H1 (cell line): ENCODE measurements at regions not wholly inside any gene's neighbourhood (a gene's known extent, or its start where the extent isn't known, plus 50 kb on each side); places are given as distances from the start of the nearest gene placed in this dataset.
A peak's percentile ranks its signal among the peaks of the same experiment; 100 is the strongest.

Source experiments
- ATF3 ChIP-seq: IDR thresholded peaks from 2 replicates; pipeline ENCODE4 v1.6.1; 2011; ENCODE audit warnings: low read depth, mild to moderate bottlenecking, low read length; ENCODE audit not compliant: insufficient read depth
- BRCA1 ChIP-seq: IDR thresholded peaks from 2 replicates; pipeline ENCODE4 v1.6.1; 2012; ENCODE audit warnings: low read depth, low read length, improper control_type of control experiment
- CTCF ChIP-seq, 3 experiments: IDR thresholded peaks; 1 replicate in 2 of 3; 2 replicates in 1 of 3; pipeline versions ENCODE4 v1.5.1 to v1.6.1; 2011; ENCODE audit warnings: low read length in 3 of 3, mild to moderate bottlenecking in 3 of 3, inconsistent platforms in 2 of 3, low read depth in 1 of 3, moderate library complexity in 1 of 3; ENCODE audit not compliant: insufficient read depth in 1 of 3; ENCODE audit errors: control extremely low read depth in 1 of 3
- EP300 ChIP-seq, 2 experiments: IDR thresholded peaks; 1 replicate in 1 of 2; 2 replicates in 1 of 2; pipeline ENCODE4 v1.6.1; 2011 to 2012; ENCODE audit warnings: low read depth in 2 of 2, low read length in 2 of 2, mild to moderate bottlenecking in 2 of 2, borderline replicate concordance in 1 of 2, inconsistent platforms in 1 of 2, moderate library complexity in 1 of 2
- EZH2 ChIP-seq: fragments of 200-600 bp; sonication (generic); IDR thresholded peaks from 2 replicates; pipeline ENCODE4 v1.7.1; 2012; ENCODE audit warnings: low read depth, mild to moderate bottlenecking, moderate library complexity, low read length, inconsistent platforms; ENCODE audit not compliant: severe bottlenecking
- POLR2A ChIP-seq, 2 experiments: IDR thresholded peaks; 1 replicate in 1 of 2; 2 replicates in 1 of 2; pipeline ENCODE4 v1.6.1; 2011; ENCODE audit warnings: low read depth in 2 of 2, low read length in 2 of 2, mild to moderate bottlenecking in 2 of 2; ENCODE audit errors: control extremely low read depth in 1 of 2
- RAD21 ChIP-seq, 2 experiments: IDR thresholded peaks in 1 of 2; conservative IDR thresholded peaks in 1 of 2; 2 replicates each; pipeline ENCODE4 v1.6.1; 2011; ENCODE audit warnings: low read depth in 2 of 2, low read length in 2 of 2, improper control_type of control experiment in 1 of 2, inconsistent platforms in 1 of 2, mild to moderate bottlenecking in 1 of 2, moderate library complexity in 1 of 2
- RXRA ChIP-seq: IDR thresholded peaks from 2 replicates; pipeline ENCODE4 v1.6.1; 2011; ENCODE audit warnings: low read depth, mild to moderate bottlenecking, low read length, moderate library complexity; ENCODE audit not compliant: insufficient read depth
- SIN3A ChIP-seq, 2 experiments: IDR thresholded peaks in 1 of 2; conservative IDR thresholded peaks in 1 of 2; 2 replicates each; pipeline ENCODE4 v1.6.1; 2011 to 2012; ENCODE audit warnings: low read length in 2 of 2, improper control_type of control experiment in 1 of 2, low read depth in 1 of 2, mild to moderate bottlenecking in 1 of 2
- USF2 ChIP-seq: IDR thresholded peaks from 2 replicates; pipeline ENCODE4 v1.6.1; 2011; ENCODE audit warnings: low read length, improper control_type of control experiment

- TF ChIP-seq EZH2 = no peak
- TF ChIP-seq RAD21 (IDR thresholded peaks at IDR 0.05 in 1 of 2, conservative IDR thresholded peaks at IDR 0.05 in 1 of 2; ENCODE audit: low read depth in 2 of 2, low read length in 2 of 2) = peak; percentile 45 to 54
- TF ChIP-seq POLR2A (IDR thresholded peaks at IDR 0.05; ENCODE audit: control extremely low read depth in 1 of 2, low read depth in 2 of 2, low read length in 2 of 2) = no peak
- peak; percentile 21 to 47 (median 26); a peak in 3 of 4 replicates for TF ChIP-seq CTCF (IDR thresholded peaks at IDR 0.05; ENCODE audit: control extremely low read depth in 1 of 3, insufficient read depth in 1 of 3, low read depth in 1 of 3, low read length in 3 of 3)
- no peak for TF ChIP-seq SIN3A (conservative IDR thresholded peaks at IDR 0.05 in 1 of 2, IDR thresholded peaks at IDR 0.05 in 1 of 2; ENCODE audit: low read depth in 1 of 2, low read length in 2 of 2)
- TF ChIP-seq RXRA = no peak
- no peak for TF ChIP-seq BRCA1
- TF ChIP-seq EP300 (IDR thresholded peaks at IDR 0.05; ENCODE audit: borderline replicate concordance in 1 of 2, low read depth in 2 of 2, low read length in 2 of 2) = no peak
- no peak for TF ChIP-seq ATF3
- no peak for TF ChIP-seq USF2
Observed at GRCh38 chr9:124133727-124134126, 122.2 kb downstream of the LHX2 start.
